OCI-M1 (cell line): ENCODE measurements at regions not wholly inside any gene's neighbourhood (a gene's known extent, or its start where the extent isn't known, plus 50 kb on each side); places are given as distances from the start of the nearest gene placed in this dataset.
"Not testable (repeated sequence)": the region's sequence is repeated elsewhere in the genome, so short reads cannot be mapped to it uniquely, and the experiment has no call there.

ENCODE experiments used
- DNase-seq: peaks from one replicate; lab custom pipeline; 2025; lab: John Stamatoyannopoulos, UW

GRCh38 chr1:143905214-143906179 lies 66.3 kb downstream of the FAM72C start:
- DNase-seq = not testable (repeated sequence)

DNA sequence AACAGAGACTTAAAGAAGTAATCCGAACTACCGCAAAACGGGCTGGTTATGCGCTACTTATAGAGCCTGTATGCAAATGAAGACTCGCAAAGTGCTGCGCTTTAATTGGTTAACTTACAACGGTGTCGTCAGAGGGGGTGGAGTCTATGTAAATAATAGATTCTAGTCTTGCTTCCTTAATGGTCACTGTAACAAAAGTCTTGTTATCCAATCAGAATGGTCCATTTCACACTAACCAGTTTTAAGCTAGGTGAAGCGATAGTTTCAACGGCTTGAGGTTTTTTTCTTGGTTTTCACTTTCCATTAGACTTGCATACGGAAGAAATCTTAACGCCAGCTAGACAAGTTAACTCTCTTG lies 67.2 kb downstream of the FAM72C start:
- DNase-seq = not testable (repeated sequence)

DNA sequence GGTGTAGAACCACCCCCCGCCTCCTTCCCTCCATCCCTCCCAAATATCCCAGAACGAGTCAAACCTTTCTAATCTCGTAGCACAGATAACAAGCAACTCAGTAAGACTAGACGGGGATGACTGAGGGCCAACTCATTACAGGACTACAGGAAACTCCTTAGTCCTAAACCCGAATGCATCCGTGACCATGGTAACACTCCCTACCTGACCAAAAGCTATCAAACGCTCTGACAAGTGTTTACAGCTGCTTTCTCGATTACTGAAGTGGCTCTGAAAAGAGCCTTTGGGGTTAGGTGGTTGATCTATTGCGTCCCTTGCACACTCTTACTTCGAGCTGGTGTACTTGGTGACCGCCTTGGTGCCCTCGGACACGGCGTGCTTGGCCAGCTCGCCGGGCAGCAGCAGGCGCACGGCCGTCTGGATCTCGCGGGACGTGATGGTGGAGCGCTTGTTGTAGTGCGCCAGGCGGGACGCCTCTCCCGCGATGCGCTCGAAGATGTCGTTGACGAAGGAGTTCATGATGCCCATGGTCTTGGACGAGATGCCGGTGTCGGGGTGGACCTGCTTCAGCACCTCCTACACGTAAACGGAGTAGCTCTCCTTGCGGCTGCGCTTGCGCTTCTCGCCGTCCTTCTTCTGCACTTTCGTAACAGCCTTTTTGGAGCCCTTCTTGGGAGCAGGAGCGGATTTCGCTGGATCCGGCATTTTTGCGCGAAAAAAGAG lies 67.7 kb downstream of the FAM72C start:
- DNase-seq = not testable (repeated sequence)

GRCh38 chr1:143896377-143896776 lies 75.4 kb downstream of the FAM72C start:
- DNase-seq = not testable (repeated sequence)

- DNase-seq = peak; percentile 72
Observed at GRCh38 chr1:143884932-143885574, 86.7 kb downstream of the FAM72C start.

DNA sequence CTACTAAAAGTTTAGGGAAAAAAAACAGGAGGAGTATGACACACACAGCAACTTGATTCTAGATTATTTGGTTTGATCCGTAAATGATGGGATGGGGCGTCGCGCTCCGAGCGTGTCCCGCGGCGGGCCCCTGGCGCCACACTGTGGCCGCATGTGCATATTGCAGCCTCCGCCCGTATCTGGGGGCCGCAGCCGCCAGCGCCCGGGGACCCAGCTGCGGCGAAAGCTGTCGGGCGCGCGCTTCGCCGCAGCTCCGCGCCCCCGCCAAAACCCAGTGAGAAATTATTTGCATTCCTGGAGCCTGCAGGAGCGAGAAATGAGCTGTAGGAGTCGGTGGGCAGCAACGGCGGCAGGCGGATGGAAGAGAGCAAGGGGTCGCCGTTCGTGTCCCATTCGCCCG lies 87.3 kb downstream of the FAM72C start:
- not testable (repeated sequence) for DNase-seq

DNA sequence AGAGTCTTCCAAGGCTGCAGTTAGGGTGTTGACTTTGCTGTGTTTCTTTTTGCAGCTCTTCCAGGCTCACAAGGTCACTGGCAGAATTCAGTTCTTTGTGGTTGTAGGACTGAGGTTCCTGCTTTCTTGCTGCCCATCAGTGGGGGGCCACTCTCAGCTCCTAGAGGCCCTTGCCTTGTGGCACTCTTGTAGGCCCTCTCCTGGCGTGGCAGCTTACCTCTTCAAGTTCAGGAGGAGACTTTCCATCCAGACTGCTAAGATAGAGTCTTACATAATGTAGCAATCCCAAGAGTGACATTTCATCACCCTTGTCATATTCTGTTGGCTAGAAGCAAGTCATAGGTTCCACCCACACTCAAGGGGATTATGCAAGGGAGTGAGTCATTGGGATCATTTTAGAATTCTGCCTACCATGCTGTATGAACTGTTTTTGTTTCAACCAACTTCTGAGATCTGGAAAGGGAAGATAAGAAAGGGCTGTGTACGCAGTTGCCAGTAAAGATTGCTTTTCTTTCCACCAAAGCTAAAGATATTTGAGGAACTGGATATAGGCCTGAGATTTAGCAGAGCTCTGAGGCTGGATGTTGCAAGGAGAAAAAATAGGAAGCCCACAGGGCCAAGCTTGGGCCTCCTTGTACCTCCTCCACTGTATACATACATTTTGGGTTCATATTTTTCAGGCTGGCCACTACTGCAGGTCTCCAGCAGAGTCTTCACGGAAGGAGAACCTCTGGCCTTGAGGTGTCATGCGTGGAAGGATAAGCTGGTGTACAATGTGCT lies 91.8 kb downstream of the FAM72C start:
- DNase-seq = peak; percentile 75

DNA sequence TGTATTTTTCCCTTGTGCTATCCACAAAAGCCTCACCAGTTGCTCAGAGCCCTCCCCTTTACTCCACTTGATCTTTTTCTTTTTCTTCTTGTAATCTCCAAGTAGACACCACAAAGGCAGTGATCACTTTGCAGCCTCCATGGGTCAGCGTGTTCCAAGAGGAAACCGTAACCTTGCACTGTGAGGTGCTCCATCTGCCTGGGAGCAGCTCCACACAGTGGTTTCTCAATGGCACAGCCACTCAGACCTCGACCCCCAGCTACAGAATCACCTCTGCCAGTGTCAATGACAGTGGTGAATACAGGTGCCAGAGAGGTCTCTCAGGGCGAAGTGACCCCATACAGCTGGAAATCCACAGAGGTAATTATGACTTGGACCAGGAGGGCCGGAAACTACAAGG lies 95.8 kb downstream of the FAM72C start:
- DNase-seq = not testable (repeated sequence)

- not testable (repeated sequence) for DNase-seq
Observed at GRCh38 chr1:143874625-143875024, 97.2 kb downstream of the FAM72C start.

DNA sequence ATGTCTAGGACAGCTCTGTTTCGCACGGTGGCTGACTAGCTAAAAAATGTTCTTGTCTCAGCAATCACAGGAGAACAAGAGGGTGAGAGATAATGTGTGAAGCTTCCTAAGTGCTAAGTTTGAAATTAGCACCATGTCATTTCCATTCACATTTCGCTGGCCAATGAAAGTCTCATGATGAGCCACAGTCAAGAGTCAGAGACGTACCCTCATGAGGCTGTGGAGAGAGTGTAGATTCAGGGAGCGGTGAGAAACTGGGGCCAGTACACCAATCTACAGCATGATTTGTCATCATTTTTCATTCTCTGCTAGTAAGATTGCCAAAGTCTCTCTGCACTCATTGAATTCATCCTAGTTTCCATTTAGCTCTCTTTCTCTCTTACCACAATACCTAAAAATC lies 98.1 kb downstream of the FAM72C start:
- DNase-seq = not testable (repeated sequence)

GRCh38 chr1:143870388-143870787 lies 101.4 kb downstream of the FAM72C start:
- DNase-seq = not testable (repeated sequence)

DNA sequence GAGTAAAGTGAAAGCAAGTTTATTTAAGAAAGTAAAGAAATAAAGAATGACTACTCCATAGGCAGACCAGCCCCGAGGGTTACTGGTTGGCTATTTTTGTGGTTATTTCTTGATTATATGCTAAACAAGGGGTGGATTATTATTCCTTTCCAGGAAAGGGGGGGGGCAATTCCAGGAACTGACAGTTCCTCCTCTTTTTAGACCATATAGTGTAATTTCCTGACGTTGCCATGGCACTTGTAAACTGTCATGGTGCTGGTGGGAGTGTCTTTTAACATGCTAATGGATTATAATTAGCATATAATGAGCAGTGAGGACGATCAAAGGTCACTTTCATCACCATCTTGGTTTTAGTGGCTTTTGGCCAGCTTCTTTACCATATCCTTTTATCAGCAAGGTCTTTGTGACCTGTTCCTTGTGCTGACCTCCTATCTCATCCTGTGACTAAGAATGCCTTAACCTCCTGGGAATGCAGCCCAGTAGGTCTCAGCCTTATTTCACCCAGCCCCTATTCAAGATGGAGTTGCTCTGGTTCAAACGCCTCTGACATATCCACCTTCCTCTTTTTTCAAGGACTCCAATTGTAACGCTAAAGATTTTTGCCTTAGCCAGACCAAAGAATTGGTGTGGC lies 104.1 kb downstream of the FAM72C start:
- peak; percentile 96 for DNase-seq

- DNase-seq = not testable (repeated sequence)
Observed at GRCh38 chr1:143863901-143864520, 107.8 kb downstream of the FAM72C start.

DNA sequence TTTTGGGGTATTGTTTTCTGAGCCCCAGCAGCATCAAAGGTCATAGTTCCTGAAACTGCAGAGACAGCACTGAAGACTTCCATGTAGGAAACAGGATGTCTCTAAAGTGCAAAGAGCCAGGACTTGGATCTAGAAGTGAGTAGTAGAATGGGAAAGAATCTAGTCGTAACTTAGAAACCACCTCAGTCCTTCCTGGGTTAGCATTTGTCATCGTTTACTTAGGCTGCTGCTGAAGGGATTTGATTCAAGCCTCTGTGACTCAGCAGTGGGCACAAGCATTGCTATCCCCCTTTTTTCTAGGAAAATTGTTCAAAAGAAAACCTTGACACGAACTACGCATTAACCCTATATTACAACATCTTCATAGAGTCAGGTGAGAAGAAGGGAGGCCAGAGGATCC lies 109.1 kb downstream of the FAM72C start:
- not testable (repeated sequence) for DNase-seq

GRCh38 chr1:143861306-143861705 lies 110.5 kb downstream of the FAM72C start:
- not testable (repeated sequence) for DNase-seq

DNA sequence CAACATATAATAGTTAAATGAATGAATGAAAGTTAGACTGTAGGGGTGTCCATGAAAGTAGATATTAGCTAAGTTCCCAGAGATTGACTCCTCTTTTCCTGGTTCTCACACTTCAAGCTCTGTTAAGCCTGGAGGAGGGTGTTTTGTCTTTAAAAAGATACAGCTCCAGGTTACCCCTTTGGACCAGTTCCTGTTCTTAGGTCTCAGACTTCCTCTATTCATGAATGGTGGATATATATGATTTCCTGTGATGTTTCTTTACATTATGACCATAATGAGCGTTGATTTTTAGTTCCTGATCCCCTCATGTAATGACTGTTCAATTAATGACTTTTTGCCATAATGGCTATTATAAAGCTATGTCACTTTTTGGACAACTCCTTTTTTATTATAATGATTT lies 115.9 kb downstream of the FAM72C start:
- DNase-seq = not testable (repeated sequence)

DNA sequence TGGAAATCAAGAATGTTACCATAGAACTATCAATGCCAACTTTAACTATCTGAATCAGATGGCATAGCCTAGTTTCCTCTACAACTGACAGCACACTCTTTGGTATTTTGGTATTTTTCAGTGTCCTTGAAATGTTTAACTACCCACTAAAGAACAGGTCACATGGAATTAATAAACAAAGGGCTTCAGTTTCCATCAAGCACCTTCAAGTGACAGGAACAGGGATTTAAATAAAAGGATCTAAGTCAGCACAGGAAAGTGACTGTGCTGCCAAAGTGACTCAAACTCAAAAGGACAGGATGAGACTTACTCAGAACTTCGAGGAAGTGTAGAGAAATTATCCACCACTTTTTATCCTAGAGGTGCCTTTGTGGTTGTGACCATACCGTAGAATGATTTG lies 117.7 kb downstream of the FAM72C start:
- not testable (repeated sequence) for DNase-seq

GRCh38 chr1:143850637-143851036 lies 121.1 kb downstream of the FAM72C start:
- not testable (repeated sequence) for DNase-seq

DNA sequence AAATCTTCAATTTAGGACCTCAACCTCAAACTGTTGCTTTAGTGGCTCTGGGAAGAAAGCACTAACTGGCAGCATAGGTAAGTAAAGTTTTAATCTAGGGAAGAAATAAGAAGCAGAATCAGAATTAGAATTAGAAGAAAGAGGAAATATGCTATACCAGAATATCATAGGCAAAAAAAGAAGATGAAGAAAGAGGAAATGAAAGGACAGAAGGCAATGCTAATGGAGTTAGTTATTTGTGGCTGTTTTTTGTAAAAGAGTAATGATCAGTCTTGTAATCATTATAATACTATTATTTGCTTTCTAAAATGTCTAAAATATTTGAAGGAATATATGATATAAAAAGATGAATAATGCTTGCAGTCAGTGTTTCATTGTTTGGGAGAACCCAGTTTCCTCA lies 122.9 kb downstream of the FAM72C start:
- DNase-seq = not testable (repeated sequence)

- DNase-seq = not testable (repeated sequence)
Observed at GRCh38 chr1:143845193-143845592, 126.6 kb downstream of the FAM72C start.

- DNase-seq = not testable (repeated sequence)
Observed at GRCh38 chr1:143842058-143842457, 129.7 kb downstream of the FAM72C start.
